Mucosa of stomach (tissue), 1 donor: ENCODE measurements at regions not wholly inside any gene's neighbourhood (a gene's known extent, or its start where the extent isn't known, plus 50 kb on each side); places are given as distances from the start of the nearest gene placed in this dataset.
"Not testable (repeated sequence)": the region's sequence is repeated elsewhere in the genome, so short reads cannot be mapped to it uniquely, and the experiment has no call there.

ENCODE experiments used
- H3K27me3 ChIP-seq: one replicate; pipeline ENCODE4 v1.7.0; 2013; ENCODE audit warnings: mild to moderate bottlenecking, low read length; ENCODE audit not compliant: control insufficient read depth, insufficient read depth
- H3K36me3 ChIP-seq: one replicate; pipeline ENCODE4 v1.7.0; 2013; ENCODE audit warnings: low read length; ENCODE audit not compliant: control insufficient read depth, insufficient read depth
- H3K4me1 ChIP-seq: one replicate; pipeline ENCODE4 v1.7.0; 2013; ENCODE audit warnings: mild to moderate bottlenecking, low read length; ENCODE audit not compliant: control insufficient read depth, insufficient read depth
- H3K4me3 ChIP-seq: one replicate; pipeline ENCODE4 v1.7.0; 2013; ENCODE audit warnings: low read length
- H3K9ac ChIP-seq: one replicate; pipeline ENCODE4 v1.7.0; 2013; ENCODE audit warnings: mild to moderate bottlenecking, low read length, moderate library complexity
- H3K9me3 ChIP-seq: one replicate; pipeline ENCODE4 v1.7.0; 2013; ENCODE audit warnings: mild to moderate bottlenecking, low read length, moderate library complexity; ENCODE audit not compliant: control insufficient read depth
- donor health status: Pancreatic carcinoma.

DNA sequence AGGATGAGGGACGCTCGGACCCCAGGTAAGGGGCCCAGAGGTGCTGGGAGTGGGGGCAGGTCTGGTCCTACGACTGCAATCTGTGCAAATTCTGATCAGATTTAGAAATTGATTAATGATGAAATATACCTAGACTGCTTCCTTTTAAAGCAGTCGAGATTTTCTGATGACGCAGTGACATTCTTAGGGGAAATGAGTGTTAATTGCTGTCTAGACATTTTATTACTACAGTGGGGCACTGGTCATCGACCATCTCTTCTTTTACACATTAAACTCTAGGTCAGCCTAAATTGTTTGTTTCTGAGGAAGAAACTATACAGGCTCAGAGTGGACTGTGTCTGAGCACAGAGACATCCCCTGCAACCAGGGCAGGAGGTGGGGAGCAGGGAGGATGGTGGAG, 154.4 kb upstream of the SALL3 start:
- no peaks in the 10 kb centered on the region for H3K4me1 ChIP-seq
- H3K27me3 ChIP-seq, result no peaks in the 10 kb centered on the region
- H3K9me3 ChIP-seq, result no peaks in the 10 kb centered on the region
- no peaks in the 10 kb centered on the region for H3K36me3 ChIP-seq
- H3K4me3 ChIP-seq, result no peak overlapping the region
- H3K9ac ChIP-seq, result no peak overlapping the region

DNA sequence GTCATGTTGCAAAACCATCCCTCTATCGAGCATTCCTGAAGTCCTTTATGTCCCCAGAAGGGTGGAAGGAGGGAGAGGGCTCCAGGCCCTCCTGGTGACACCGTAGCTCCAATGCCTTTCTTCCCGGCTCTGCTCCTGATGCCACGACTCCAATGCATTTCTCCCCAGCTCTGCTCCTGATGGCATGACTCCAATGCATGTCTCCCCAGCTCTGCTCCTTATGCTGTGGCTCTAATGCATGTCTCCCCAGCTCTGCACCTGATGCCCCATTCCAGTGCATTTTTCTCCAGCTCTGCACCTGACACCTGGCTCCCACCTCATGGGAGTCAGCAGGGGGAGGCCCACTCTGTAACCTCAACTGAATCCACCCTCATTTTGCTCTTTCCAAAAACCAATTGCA, 153.0 kb upstream of the SALL3 start:
- Histone ChIP-seq H3K27me3 (no peaks in the 10 kb centered on the region), H3K4me1 (no peaks in the 10 kb centered on the region), H3K9ac (no peak overlapping the region)

DNA sequence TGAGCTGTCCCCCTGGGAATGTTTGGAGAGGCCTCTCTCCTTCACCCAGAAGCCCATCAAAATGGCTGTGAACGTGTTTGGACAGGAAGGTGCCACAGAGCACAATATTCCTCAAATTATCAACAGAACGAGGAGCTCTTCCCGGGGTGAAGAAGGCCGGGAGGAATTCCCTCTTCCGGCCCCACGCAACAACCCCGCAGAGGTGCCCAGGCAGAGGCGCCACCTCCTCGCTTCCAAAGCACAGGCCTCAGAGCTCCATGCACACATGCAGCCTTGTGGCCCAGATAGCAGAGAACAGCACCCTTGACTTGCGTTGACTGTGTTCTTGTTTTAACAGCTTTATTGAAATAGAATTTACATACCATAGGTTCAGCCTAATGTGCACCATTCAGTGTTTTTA, 152.5 kb upstream of the SALL3 start:
- Histone ChIP-seq H3K4me1 (no peaks in the 10 kb centered on the region), H3K9ac (no peak overlapping the region), H3K36me3 (no peaks in the 10 kb centered on the region), H3K27me3 (no peaks in the 10 kb centered on the region), H3K4me3 (no peak overlapping the region), H3K9me3 (no peaks in the 10 kb centered on the region)

More for the DNA sequence above, 153.0 kb upstream of the SALL3 start:
- no peaks in the 10 kb centered on the region for H3K36me3 ChIP-seq
- no peak overlapping the region for H3K4me3 ChIP-seq
- H3K9me3 ChIP-seq, result no peaks in the 10 kb centered on the region

- H3K27me3 ChIP-seq, result no peaks in the 10 kb centered on the region
- no peaks in the 10 kb centered on the region for H3K36me3 ChIP-seq
- no peak overlapping the region for H3K9ac ChIP-seq
- no peaks in the 10 kb centered on the region for H3K9me3 ChIP-seq
- no peak overlapping the region for H3K4me3 ChIP-seq
- H3K4me1 ChIP-seq, result no peaks in the 10 kb centered on the region
Observed at GRCh38 chr18:78828131-78828530, 151.5 kb upstream of the SALL3 start.

- not testable (repeated sequence) for H3K27me3 ChIP-seq, H3K4me3 ChIP-seq, H3K9me3 ChIP-seq, H3K36me3 ChIP-seq, H3K9ac ChIP-seq, H3K4me1 ChIP-seq
Observed at GRCh38 chr18:78829026-78829425, 150.6 kb upstream of the SALL3 start.

DNA sequence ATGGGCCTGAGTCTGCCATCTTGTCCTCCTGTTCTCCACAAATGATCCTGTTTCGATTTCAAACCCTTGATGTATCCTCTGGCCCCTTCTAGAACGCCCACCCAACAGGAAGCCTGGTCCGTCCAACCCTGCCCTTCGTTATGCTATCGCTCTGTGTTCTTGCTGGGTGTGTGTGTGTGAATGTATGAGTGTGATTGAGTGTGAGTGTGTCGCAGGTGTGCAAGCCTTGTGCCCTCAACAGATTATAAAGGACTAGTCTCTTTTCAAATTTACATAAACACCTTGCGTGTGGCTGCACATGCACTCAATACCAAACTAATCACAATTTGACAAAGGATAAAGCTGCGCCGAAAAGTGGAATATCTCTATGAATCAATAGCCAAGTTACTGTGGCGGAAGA, 149.5 kb upstream of the SALL3 start:
- no peaks in the 10 kb centered on the region for H3K9me3 ChIP-seq

GRCh38 chr18:78830826-78831225, 148.8 kb upstream of the SALL3 start:
- Histone ChIP-seq H3K4me3 (no peak overlapping the region), H3K36me3 (no peaks in the 10 kb centered on the region), H3K9me3 (no peaks in the 10 kb centered on the region), H3K27me3 (no peaks in the 10 kb centered on the region), H3K4me1 (no peaks in the 10 kb centered on the region), H3K9ac (no peak overlapping the region)

More for the DNA sequence above, 149.5 kb upstream of the SALL3 start:
- no peak overlapping the region for H3K9ac ChIP-seq
- H3K4me3 ChIP-seq, result no peak overlapping the region
- H3K4me1 ChIP-seq, result no peaks in the 10 kb centered on the region
- H3K36me3 ChIP-seq, result no peaks in the 10 kb centered on the region
- H3K27me3 ChIP-seq, result no peaks in the 10 kb centered on the region

DNA sequence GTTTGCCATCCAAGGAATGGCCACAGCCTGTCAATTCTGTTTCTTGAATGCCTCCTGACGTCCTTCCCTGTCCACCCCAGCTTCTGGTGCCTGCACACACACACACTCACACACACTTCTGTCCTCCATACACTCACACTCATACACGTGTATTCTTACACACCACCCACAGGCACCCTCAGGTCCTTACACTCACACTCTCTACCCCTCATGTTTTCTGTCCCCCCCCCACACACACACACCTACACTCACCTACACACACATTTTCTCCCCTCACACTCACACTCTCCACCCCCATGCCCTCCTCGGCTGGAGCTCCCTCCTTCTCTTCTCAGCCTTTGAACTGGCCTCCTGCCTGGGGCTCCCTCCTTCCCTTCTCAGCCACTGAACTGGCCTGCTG, 148.0 kb upstream of the SALL3 start:
- Histone ChIP-seq H3K9me3 (no peaks in the 10 kb centered on the region), H3K27me3 (no peaks in the 10 kb centered on the region), H3K9ac (no peak overlapping the region), H3K4me3 (no peak overlapping the region), H3K36me3 (no peaks in the 10 kb centered on the region), H3K4me1 (no peaks in the 10 kb centered on the region)

DNA sequence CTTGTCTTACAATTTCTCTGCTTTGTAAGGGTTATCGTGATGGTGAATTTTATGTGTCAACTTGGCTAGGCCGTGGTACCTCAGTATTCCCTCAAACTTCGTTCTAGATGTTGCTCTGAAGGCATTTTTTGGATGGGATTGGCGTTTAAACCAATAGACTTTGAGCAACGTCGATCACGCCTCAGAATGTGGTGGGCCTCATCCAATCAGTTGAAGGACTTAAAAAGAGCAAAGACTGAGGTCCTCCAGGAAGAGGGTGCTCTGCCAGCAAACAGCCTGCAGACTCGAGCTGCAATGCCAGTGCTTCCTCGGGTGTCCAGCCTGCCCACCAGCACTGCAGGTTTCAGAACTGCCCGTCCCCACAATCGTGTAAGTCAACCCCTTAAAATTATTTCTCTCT, 145.8 kb upstream of the SALL3 start:
- H3K4me1 ChIP-seq, result no peaks in the 10 kb centered on the region
- no peaks in the 10 kb centered on the region for H3K36me3 ChIP-seq
- no peaks in the 10 kb centered on the region for H3K27me3 ChIP-seq
- H3K9me3 ChIP-seq, result no peaks in the 10 kb centered on the region
- H3K4me3 ChIP-seq, result no peak overlapping the region
- no peak overlapping the region for H3K9ac ChIP-seq

- no peak overlapping the region for H3K9ac ChIP-seq
- H3K4me3 ChIP-seq, result no peak overlapping the region
- no peaks in the 10 kb centered on the region for H3K36me3 ChIP-seq
- H3K4me1 ChIP-seq, result no peaks in the 10 kb centered on the region
- no peaks in the 10 kb centered on the region for H3K27me3 ChIP-seq
- H3K9me3 ChIP-seq, result no peaks in the 10 kb centered on the region
Observed at GRCh38 chr18:78836838-78837237, 142.8 kb upstream of the SALL3 start.

- Histone ChIP-seq H3K9ac (no peak overlapping the region), H3K4me3 (no peak overlapping the region), H3K36me3 (no peaks in the 10 kb centered on the region), H3K27me3 (no peaks in the 10 kb centered on the region), H3K9me3 (no peaks in the 10 kb centered on the region), H3K4me1 (no peaks in the 10 kb centered on the region)
Observed at GRCh38 chr18:78837754-78838153, 141.9 kb upstream of the SALL3 start.

GRCh38 chr18:78838183-78838582, 141.4 kb upstream of the SALL3 start:
- no peaks in the 10 kb centered on the region for H3K36me3 ChIP-seq
- H3K4me1 ChIP-seq, result no peaks in the 10 kb centered on the region
- no peaks in the 10 kb centered on the region for H3K9me3 ChIP-seq
- H3K27me3 ChIP-seq, result no peaks in the 10 kb centered on the region
- no peak overlapping the region for H3K4me3 ChIP-seq
- H3K9ac ChIP-seq, result no peak overlapping the region

GRCh38 chr18:78849046-78849445, 130.6 kb upstream of the SALL3 start:
- H3K27me3 ChIP-seq, result no peaks in the 10 kb centered on the region
- H3K4me1 ChIP-seq, result no peaks in the 10 kb centered on the region
- H3K9ac ChIP-seq, result no peak overlapping the region
- no peaks in the 10 kb centered on the region for H3K36me3 ChIP-seq
- no peaks in the 10 kb centered on the region for H3K9me3 ChIP-seq
- H3K4me3 ChIP-seq, result no peak overlapping the region
